Endodermal cell (in vitro differentiated cells): ENCODE measurements at regions not wholly inside any gene's neighbourhood (a gene's known extent, or its start where the extent isn't known, plus 50 kb on each side); places are given as distances from the start of the nearest gene placed in this dataset.

ENCODE experiments used
- DNase-seq: peaks from one replicate; pipeline ENCODE4 v3.0.0-alpha.2; 2017
- H3K27ac ChIP-seq: 2 replicates; pipeline ENCODE4 v1.5.1; 2013; ENCODE audit warnings: mild to moderate bottlenecking, low read depth, low read length, moderate library complexity
- H3K27me3 ChIP-seq: 2 replicates; pipeline ENCODE4 v1.6.1; 2013; ENCODE audit warnings: mild to moderate bottlenecking, low read length, moderate library complexity; ENCODE audit not compliant: insufficient read depth, control insufficient read depth, poor library complexity, severe bottlenecking
- H3K36me3 ChIP-seq: 2 replicates; pipeline ENCODE4 v1.7.0; 2013; ENCODE audit warnings: mild to moderate bottlenecking, low read length, moderate library complexity; ENCODE audit not compliant: control insufficient read depth, insufficient read depth
- H3K4me1 ChIP-seq: one replicate; pipeline ENCODE4 v1.7.0; 2013; ENCODE audit warnings: low read length; ENCODE audit not compliant: control insufficient read depth, insufficient read depth
- H3K4me3 ChIP-seq: 2 replicates; pipeline ENCODE4 v1.5.1; 2013; ENCODE audit warnings: mild to moderate bottlenecking, low read length, moderate library complexity
- H3K9ac ChIP-seq: 2 replicates; pipeline ENCODE4 v1.6.1; 2013; ENCODE audit warnings: mild to moderate bottlenecking, low read length, moderate library complexity; ENCODE audit not compliant: poor library complexity, severe bottlenecking; ENCODE audit errors: extremely low read depth
- H3K9me3 ChIP-seq: 2 replicates; pipeline ENCODE4 v1.6.1; 2013; ENCODE audit warnings: mild to moderate bottlenecking, low read length, moderate library complexity; ENCODE audit not compliant: control insufficient read depth
- H3K27ac Mint-ChIP-seq: 2 replicates; pipeline ENCODE4 v1.8.0; 2020; ENCODE audit warnings: mixed read lengths
- H3K27me3 Mint-ChIP-seq: 2 replicates; pipeline ENCODE4 v1.8.0; 2021; ENCODE audit warnings: mild to moderate bottlenecking, mixed read lengths; ENCODE audit not compliant: insufficient read depth
- H3K36me3 Mint-ChIP-seq: 2 replicates; pipeline ENCODE4 v1.8.0; 2020; ENCODE audit warnings: low read depth, mixed read lengths
- H3K4me1 Mint-ChIP-seq: 2 replicates; pipeline ENCODE4 v1.8.0; 2020; ENCODE audit warnings: mixed read lengths
- H3K4me3 Mint-ChIP-seq: 2 replicates; pipeline ENCODE4 v1.8.0; 2020; ENCODE audit warnings: mild to moderate bottlenecking, moderate library complexity, mixed read lengths
- H3K9me3 Mint-ChIP-seq: 2 replicates; pipeline ENCODE4 v1.8.0; 2020; ENCODE audit warnings: mild to moderate bottlenecking, mixed read lengths
- CTCF ChIP-seq: fragments of 200-600 bp; sonication (generic); conservative IDR thresholded peaks from 2 replicates; pipeline ENCODE4 v1.5.0; 2021; ENCODE audit warnings: antibody characterized with exemption, mild to moderate bottlenecking
- WGBS, 2 experiments: methylation state at CpG; one replicate each; pipeline versions ENCODE4 v1.1.5 to v1.1.7; 2013; ENCODE audit warnings: missing lambda C conversion rate in 2 of 2, mixed read lengths in 1 of 2; ENCODE audit not compliant: insufficient coverage in 1 of 2, insufficient read length in 1 of 2; 5-methylcytosine and 5-hydroxymethylcytosine counted together

DNA sequence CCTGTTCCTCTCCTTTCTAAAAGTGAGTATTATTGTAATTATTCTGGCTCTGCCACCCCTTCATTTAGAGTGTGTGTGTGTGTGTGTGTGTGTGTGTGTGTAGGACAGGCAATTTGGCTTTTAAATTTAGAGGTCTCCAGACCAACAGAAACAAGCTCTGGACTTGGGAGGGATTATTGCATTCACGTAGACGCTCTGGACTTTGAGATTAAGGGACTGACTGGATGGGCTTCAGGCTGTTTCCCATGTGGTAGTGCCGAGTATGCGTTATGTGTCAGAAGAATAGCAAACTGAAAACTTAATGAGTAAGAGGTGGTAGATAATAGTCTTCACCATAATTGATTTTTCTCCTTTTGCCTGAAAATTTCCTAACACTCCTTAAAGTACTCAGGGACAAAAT is 281.9 kb downstream of the USP25 start:
- no peaks in the 10 kb centered on the region for H3K36me3 Mint-ChIP-seq
- H3K27ac Mint-ChIP-seq = no peak overlapping the region

DNA sequence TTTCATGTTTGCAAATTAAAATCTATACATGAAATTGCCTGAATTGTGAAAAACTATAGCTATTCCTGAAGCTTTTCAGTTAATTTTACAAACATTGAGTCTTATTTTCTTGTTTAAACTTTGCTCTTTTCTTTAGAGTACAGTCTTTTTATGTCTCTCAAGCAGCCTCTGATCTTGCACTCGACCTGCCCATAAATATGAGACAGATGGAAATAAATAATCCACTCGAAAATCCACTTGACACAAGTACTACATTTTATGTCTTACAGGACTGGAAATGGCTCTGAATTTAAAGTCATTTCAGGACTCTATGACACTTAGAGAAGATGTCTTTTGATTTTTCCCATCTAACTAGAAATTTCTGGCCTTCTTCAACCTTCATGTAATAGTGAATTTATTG is 283.8 kb downstream of the USP25 start:
- TF ChIP-seq CTCF = no peak
- H3K36me3 Mint-ChIP-seq = no peaks in the 10 kb centered on the region
- Histone ChIP-seq H3K4me3 (no peak overlapping the region), H3K4me1 (no peaks in the 10 kb centered on the region), H3K27ac (no peak overlapping the region), H3K9ac (no peak overlapping the region), H3K36me3 (no peaks in the 10 kb centered on the region), H3K27me3 (no peaks in the 10 kb centered on the region), H3K9me3 (no peaks in the 10 kb centered on the region)
- H3K27me3 Mint-ChIP-seq = no peaks in the 10 kb centered on the region
- H3K4me3 Mint-ChIP-seq = no peak overlapping the region
- H3K27ac Mint-ChIP-seq = no peak overlapping the region
- H3K4me1 Mint-ChIP-seq = no peaks in the 10 kb centered on the region
- peaks cover 2% of the 10 kb centered on the region for H3K9me3 Mint-ChIP-seq
- DNase-seq = no peak
- WGBS, 2 experiments = 77% methylated on average over 2 of the region's 2 CpGs; no CpG with 5 or more reads in 1 of the 2 experiments

More for the DNA sequence above, 281.9 kb downstream of the USP25 start:
- H3K4me1 ChIP-seq = no peaks in the 10 kb centered on the region
- H3K36me3 ChIP-seq = no peaks in the 10 kb centered on the region
- H3K27ac ChIP-seq = no peak overlapping the region
- DNase-seq = no peak
- no peak overlapping the region for H3K4me3 ChIP-seq
- TF ChIP-seq CTCF = no peak
- no peaks in the 10 kb centered on the region for H3K4me1 Mint-ChIP-seq
- 90 to 94% methylated on average over 2 to 4 of the region's 4 CpGs for WGBS, 2 experiments
- no peaks in the 10 kb centered on the region for H3K27me3 ChIP-seq
- no peak overlapping the region for H3K9ac ChIP-seq
- H3K4me3 Mint-ChIP-seq = no peak overlapping the region
- H3K9me3 ChIP-seq = no peaks in the 10 kb centered on the region
- peaks cover 2% of the 10 kb centered on the region for H3K9me3 Mint-ChIP-seq
- H3K27me3 Mint-ChIP-seq = no peaks in the 10 kb centered on the region

DNA sequence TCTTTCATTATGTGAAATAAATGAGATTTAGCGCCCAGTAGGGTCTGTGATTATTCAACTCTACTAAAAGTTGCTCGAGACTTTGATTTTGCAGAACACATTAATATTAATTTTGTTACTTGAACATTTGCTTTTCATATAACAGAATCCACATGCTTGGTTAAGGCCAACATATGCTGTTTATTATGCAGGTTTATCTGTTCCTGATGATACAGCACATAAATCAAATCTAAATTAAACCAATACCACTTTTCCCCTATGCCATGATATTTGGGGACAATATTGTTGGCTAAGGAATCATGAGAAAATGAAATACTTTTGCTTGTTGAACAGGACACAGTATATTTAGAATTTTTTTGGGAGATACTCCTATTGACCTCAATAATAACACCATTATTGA is 291.1 kb downstream of the USP25 start:
- 100% methylated on average over 1 to 2 of the region's 2 CpGs for WGBS, 2 experiments
- Mint-ChIP-seq H3K4me1 (no peaks in the 10 kb centered on the region), H3K27ac (no peak overlapping the region), H3K4me3 (no peak overlapping the region), H3K9me3 (no peaks in the 10 kb centered on the region), H3K27me3 (no peaks in the 10 kb centered on the region), H3K36me3 (no peaks in the 10 kb centered on the region)
- Histone ChIP-seq H3K9me3 (no peaks in the 10 kb centered on the region), H3K27ac (no peak overlapping the region), H3K27me3 (no peaks in the 10 kb centered on the region), H3K36me3 (no peaks in the 10 kb centered on the region), H3K4me3 (no peak overlapping the region), H3K4me1 (no peaks in the 10 kb centered on the region), H3K9ac (no peak overlapping the region)
- no peak for DNase-seq
- no peak for TF ChIP-seq CTCF
